CD4-positive, alpha-beta T cell treated with Interleukin-17A for 4 hours (primary cell): ENCODE measurements at regions not wholly inside any gene's neighbourhood (a gene's known extent, or its start where the extent isn't known, plus 50 kb on each side); places are given as distances from the start of the nearest gene placed in this dataset.

Experiments
- DNase-seq: peaks from one replicate; pipeline ENCODE4 v3.0.0-alpha.2; 2020; ENCODE audit warnings: mixed read lengths

DNA sequence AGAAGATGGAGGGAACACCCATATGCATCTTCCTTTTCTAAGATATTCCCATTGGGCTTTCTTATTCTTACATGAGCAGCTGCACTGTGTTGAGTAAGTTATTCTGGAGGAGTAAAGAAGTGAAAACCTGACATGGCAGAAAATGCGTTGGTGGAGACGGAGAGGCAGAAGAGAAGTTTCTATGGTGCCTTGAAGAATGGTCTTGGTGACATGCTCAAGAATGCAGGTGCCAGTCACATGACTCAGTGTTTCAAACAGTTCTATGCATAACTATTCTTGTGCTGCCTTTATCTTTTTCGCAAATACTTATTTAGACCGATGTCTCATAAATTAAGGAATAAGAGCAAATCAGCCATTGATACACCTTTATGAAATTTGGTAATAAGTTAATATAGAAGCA lies 377.8 kb upstream of the IRX2 start:
- no peak for DNase-seq

DNA sequence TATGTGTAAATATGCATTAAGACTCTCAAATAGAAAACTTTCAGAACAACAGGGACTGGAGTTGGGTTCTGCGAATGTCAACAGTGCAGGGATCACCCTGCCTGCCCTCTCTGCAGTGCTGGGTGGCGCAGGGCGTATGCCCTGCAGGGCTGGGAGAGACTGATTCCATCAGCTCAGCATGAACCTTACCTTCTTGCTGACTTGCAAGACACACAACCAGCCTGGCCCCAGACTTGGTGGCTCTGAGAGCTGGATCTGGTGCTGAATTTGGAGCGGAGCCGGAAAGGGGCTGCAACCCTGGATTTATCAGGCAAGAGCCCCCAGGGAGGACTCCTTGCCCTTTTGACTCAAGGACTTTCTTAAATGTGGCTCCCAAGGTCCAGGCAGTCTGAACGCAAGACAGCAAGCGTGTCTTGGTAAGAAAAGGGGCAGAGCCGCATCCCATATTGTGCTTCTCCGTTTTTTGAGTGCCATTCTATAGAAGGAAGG lies 376.0 kb upstream of the IRX2 start:
- DNase-seq = no peak

DNA sequence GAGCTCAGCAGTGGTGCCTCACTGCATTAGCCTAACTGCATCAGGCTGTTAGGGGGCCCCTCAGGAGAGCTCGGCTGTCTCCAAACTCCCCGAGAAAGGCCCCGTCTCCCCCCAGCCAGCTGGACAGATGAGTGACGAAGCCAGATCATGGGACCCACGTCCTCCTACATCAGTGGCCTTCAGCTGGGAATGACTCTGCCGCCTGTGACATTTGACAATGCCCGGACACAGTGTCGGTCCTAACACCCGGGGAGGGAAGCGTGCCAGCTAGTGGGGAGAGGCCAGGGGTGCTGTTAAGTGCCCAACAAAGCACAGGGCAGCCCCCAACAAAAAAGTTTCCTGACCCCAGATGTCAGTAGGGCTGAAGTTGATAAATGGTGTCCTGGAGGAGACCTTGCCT lies 375.2 kb upstream of the IRX2 start:
- DNase-seq = no peak

DNA sequence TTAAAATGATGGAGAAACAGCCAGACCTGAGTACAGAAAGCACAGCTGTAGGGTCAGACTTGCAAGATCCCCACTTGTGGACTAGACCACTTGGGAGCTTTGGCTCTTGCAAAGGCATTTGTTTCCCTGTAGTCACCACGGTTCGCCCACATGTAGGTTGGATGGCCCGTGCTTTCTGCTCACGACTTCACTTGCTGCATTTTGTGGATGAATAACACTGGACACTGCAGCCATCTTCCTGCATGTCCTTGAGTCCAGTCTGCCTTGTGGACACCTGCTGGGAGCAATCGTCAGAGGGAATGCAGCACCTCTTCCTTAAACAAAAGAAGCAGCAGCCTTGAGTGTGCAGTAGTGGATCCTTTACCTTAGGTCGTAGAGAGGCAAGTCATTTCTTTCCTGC lies 372.9 kb upstream of the IRX2 start:
- no peak for DNase-seq

DNA sequence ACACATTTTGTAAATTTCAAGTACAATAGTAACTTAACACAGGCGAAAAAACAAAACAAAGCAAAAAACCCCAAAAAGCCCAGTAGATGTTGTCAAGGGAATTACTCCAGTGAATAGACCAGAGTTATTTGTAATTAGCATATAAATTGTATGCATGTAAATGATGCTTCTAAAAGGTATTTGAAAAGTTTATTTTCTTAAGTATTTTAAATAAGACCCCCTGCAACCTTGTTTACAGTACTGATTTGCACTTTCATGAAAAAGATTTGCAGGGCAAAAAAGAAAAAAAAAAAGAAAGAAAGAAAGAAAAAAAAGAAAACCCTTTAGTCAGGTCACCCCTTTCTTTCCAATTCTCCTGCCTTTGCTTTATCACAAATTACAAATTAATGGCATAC lies 372.3 kb upstream of the IRX2 start:
- no peak for DNase-seq

DNA sequence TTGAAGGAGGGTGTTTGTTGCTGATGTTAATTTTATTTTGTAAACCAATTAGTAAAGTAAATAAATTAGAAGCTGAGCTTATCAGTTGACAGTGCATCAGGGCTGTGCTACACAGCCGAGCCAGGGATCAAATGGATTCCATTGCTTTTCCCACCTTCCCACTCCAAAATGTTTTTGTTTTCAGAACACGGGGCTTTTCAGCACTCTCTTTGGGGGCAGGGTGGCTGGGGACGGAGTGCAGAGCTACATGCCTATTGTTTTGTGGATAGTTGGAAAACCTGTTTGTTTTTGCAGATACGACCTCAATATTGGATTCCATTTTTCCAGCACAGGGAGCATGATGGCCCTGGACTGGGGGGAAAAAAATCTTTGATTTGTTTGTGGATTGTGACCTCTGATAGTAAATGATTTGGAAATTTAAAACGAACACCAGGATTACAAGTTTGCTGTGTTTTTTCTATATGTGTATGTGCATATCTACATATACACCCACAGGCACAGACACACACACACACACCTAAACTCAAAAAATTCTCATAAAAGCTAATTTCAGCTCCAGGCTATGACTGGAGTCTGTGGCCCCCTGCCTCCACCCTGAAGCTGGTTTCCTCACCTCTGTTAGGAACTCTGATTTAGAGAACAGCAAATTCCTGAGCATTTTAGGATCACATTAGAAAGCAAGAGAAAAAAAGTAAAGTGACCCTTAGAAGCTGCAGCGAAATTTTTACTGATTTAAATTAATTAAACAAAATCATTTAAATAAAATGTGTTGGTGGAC lies 371.7 kb upstream of the IRX2 start:
- no peak for DNase-seq

DNA sequence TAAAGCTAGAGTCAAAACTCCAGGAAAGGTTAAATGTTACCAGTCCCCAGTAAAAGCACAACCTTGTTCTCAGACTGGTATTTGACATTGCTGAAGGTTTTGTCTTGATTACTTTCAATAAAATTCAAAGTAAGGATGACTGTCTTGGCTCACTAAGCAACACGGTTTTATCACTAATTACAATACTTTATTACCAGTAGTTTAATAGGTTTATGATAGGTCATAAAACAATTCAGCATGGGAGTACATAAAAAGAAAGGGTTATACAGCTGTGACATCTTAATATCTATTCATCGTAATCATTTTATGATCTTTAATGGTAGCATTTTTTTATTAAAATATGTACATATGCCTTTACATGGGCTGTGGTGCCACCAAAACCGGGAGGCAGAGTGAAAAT lies 370.7 kb upstream of the IRX2 start:
- DNase-seq = no peak

DNA sequence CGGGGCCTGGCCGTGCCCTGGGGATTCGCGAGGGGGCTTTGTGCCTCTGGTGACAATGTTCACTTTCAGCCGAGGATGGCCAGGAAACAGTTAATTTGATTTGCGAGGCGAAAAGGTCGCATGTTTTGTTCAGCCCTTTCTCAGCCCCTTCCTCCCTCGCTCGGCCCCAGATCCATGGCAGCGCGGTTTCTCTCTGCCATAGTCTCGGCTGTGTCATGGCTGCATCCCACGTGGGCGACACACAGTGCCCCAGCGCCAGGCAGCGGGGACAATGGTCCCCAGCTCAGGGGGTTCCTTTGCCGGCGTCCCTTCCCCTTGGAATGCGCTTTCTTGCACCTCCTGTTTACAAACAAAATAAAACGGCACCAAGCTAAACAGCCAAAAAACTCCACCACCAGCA lies 370.3 kb upstream of the IRX2 start:
- DNase-seq = no peak

DNA sequence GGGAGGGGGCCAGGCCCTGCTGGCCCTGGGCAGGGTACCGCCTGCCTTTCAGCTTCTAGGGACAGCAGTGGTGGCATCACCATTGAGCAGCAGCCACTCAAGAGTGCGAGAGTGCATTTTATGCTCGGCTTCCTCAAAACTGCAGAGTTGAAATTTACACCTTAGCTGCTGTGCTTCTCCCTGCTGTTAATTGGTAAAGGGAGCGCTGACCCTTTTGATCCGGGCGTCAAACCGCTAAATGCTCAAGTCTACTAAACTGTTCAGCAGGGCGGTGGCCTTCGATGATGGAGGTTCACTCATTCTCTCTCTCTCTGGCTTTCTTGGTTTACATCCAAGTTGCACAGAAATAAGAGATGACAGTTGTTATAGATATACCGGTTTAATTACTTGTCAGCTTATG lies 368.6 kb upstream of the IRX2 start:
- DNase-seq = no peak

DNA sequence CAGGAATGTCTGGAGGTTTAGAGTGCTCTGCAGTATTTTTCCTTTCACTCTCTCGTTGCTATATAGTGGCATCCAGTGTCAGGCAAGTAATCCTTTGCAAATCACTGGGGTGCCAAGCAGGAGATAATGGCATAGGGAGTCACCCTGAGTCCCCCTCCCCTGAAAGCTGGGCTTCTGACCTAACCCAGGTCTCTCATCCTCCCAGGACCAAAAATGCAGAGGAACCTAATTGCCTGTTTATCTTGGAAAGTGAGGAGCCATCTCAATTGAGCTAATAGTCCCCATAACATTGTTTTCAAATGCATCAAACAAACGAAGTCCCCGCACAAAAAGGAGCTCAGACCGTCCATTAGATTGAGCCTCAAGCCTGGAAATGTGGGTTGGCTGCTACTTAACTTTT lies 368.0 kb upstream of the IRX2 start:
- no peak for DNase-seq

DNA sequence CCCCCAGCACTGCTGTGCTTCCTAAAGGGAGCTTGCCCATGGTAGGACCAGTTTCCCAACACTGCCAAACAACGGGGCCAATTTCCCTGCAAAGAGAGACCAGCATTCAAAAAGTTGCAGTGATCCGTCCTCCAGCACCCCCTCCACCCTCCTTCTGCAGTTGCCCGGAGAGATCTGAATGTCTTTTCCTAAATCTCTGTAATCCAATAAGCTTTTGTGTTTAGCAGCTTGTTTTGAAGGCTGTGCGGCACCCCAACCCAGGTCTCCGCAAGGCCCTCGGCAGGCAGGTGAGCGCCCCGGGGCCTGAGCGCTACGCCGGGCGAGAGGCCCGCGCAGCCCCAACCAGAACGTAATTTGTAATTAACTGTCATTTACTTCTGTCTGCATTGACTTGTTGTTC lies 366.9 kb upstream of the IRX2 start:
- no peak for DNase-seq

DNA sequence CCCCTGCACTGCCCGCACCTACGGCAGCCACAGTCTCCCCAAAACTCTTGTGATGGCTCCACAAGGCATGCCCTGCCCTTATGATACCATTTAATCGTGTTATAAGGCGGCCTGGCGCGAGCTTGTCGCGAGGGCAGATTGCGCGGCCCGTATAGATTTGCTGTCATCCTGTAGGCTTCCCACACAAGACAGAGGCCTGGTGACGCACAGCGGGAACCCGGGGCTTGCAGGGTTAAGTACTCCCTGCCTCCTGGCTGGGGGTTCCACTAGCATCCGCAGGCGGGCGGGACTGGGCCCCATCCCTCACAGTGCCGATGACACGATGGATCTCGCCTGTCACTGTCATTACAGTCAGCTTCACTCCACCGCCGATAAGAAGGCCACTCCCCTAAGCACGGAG lies 364.9 kb upstream of the IRX2 start:
- DNase-seq = no peak

DNA sequence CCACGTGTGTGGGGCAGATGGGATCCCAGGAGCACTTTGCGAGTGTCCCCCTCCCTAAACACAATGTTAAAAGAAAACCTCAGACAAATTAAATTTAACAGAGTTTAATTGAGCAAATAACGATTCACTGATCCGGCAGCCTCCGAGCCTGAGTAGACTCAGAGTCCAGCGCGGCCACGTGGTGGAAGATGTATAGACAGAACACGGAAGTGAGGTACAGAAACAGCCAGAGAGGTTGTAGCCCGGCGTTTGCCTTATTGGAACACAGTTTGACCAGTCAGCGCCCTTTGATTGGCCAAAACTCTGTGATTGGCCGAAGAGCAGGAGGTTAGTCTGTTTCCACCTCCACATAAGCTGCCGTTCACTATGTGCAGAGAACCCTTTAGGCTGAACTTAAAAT lies 363.0 kb upstream of the IRX2 start:
- DNase-seq = no peak

DNA sequence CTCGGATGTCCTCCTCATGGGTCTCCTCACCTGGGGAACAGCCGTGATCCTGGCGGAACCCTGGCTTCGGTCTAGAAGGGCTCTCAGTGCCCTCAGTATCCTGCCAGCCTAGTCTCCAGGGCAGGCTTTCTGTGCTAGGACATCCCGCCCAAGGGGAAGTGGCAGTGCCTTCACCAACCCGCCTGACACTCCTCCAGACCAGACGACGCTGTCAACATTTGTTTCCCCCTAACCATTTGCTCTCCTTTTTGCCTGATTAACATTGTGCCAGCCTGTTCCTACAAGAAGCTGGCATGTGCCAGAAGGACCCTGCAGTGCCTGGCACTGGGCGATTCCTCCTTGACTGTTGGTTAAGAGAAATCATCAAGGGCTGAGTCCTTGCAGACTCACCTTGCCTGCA lies 358.9 kb upstream of the IRX2 start:
- no peak for DNase-seq

DNA sequence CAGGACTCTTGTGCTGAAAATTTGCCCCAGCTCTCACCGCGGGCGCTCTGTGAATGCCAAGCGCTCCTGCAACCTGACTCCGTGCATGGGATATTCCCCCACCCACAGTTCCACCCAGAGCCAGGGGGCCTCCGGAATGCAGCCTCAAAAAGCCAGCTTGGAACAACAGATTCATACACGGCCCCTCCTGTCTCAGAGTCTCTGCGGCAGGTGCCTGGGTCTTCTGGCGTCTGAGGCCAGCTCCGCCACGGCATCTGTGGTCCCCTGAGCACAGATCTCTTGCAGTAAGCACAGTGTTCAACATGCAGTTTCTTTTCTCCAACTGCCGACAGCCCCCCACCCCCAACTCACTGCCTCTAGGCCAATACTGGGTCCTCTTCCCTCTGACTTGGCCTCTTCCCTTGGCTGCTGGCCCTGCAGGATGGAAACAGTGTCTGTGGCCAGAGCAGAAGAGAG lies 355.7 kb upstream of the IRX2 start:
- no peak for DNase-seq

DNA sequence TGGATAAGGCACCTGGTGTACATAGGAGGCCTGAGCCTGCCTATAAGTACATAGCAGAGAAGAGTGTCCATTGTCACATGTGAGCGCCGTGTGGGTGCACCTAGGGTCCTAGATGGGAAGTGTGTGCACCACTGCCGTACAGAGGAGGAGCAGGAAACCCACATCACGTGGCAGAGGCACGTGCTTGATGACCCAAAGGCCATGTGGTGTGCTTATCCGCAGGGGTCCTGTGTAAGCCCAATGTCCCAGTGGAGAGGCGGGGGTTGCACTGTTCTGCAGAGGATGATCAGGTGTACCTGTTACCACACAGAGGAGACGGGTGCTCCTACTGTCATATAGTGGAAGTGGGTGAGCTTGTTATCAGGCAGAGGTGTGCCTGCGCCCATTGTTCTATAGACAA lies 354.1 kb upstream of the IRX2 start:
- no peak for DNase-seq

DNA sequence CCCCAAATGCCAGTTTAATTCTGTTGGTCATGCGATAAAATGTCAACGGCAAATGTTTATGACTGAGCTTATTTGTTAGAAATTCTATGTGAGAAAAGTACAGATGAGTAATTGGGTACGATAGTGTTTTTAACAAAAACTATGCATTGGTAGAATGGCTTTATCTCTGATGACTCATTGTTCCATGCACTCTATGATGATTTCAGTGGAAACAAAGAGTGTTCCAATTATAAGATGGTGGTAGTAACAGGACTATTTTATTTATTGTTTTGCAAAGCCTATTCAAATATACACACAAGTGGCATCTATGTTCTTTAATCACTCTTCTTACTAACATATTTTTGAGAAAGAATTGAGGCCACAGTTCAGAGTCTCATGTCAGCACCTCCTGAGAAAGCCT lies 353.7 kb upstream of the IRX2 start:
- no peak for DNase-seq

DNA sequence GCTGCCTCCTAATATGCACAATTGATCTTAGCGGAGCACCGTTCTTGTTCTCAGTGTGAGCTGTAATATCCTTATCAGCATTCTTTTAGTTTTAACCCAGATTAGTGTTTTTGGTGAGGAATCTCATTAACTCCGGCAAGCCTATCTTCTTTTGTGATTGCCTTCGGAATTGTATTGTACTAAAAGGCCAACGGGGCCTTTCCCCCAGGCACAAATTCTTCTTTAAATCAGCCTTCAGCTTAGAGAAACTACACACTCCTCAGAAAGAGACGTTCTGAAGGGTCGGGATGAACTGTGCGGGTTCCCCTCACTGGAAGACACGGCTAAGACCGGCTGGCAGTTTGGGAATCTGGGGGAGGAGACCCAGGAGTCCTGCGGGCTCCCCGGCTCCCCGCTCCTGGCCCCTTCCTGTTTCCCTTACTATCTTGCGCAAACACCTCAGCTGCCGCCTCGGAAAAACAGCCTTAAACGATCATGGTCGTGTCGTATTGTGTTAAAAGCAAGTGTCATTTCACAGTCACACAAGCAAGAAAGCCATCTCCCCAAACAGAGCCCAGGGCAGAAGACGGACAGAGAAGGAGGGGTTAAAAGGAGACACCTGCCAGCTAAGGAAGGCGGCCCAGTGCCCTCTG lies 353.1 kb upstream of the IRX2 start:
- DNase-seq = no peak

DNA sequence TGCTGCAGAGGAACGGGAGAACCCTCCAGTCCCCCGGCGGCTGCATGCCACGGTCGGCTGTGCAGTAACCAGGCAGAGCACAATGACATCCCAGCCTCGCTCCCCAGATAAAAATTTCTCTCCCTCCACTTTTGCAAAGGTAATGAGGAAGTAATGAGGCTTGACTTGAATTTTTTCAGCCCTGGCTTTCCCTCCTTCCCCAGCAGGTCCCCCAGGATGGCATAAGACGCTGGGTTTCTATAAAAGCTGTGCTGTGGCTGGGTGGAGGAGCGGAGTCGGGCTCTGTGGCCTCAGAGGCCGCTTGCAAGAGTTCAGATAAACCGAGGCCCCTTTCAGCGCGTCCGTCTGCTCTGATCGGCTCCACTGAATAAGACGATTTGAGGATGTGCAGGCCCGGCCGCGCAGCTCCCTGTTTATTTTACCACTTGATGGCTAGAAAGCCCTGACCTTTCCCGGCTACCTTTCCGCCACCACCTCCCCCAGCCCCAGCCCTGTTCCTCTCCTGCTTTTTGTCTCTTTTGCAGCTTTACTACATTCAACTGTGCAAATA lies 351.9 kb upstream of the IRX2 start:
- no peak for DNase-seq

DNA sequence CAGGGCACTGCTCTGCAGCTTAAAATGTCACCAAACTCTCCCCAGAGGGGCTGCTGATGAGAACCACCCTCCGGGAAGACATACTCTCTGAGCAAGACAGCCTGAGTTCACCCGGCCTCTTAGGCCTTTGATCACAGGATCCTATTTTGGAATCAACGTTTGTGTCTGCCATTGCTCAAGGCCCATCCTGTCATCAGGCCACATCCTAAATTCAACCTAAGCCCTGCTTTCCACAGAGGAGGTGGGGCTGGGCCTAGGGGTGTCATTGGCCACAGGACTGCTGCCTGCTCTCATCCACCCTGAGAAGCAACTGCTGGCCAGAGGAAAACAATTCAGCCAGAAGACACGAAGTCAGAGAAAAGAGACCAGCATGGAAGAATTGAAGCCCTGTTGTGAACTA lies 351.1 kb upstream of the IRX2 start:
- no peak for DNase-seq

DNA sequence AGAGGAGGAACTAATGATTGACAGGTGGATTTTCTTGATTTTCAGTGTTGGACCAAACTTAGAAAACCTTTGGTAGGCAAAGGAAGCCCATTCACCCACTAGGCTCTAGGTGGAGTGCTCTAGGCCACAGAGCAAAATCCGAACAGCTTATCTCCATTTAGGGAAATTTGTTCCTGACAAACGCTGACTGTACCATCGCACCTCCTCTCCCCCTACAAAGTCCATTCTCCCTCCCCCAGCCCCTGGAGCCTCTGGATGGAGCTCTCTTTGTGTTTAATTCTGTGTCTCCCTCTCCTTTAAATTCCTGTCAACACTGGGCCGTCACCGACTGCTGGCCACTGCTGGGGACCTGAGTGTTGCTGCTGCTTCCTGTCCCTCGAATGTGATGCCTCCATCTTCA lies 350.1 kb upstream of the IRX2 start:
- DNase-seq = no peak

DNA sequence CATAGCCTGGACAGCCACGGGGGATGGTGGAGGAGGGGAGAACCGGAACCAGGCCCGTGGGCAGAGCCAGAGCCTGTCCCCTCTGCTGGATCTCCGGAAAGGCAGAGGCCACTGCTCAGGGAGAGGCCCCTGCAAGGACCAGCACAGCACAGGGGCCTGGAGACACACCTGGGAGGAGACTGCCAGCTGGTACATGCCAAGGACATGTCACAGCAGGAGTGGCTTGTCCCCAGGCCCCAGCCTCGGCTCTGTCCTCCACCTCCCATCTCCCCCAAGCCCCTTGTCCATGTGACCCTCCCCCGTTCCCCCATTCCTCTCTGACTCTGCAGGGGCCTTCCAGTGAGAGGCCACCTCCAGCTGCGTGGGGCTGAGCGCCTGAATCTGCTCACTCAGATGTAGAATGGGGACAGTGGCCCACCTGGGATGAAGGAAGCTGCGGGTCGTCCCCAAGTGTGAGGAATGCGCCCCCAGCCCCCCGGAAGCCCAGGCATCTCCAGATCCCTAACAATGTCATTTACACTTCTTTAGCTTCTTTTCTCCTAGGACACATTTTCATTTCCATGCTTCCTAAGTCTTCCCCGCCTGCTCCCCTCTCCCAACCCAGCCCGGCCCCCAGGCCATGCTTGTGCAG lies 349.6 kb upstream of the IRX2 start:
- no peak for DNase-seq

DNA sequence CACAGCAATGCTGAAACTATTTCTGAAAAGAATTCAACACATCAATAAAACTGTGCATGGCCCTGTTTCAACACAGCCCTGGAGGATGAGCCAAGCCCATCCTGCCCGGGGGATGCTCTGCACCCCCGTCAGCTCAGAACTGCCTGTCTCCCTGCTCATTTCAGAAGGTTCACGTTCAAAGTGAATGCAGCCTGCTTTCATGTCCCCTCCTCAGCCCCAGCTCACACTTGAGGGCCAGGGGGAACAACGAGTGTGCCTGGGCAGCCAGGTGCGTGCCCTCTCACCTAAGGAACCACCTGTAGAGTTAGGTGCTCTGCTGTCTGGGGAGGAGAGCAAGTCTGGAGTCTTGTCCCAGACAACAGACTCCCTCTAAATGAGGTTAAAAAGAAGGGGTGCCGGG lies 348.5 kb upstream of the IRX2 start:
- DNase-seq = no peak

DNA sequence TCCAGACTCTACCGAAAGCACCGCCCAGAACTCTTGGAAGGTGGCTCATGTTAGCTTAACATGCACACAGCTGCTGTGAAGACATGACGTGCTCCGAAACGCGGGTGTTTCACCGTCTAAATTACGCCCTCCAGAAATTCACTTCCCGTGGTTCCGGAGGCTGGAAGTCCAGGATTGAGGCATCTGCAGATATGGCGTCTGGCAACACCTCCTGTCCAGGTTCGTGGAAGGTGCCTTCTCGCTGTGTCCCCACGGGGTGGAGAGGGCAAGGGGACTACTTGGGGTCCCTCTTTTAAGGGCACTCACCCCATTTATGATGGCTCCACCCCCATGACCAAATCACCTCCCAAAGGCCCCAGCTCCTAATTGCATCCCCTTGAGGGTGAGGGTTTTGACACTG lies 348.0 kb upstream of the IRX2 start:
- DNase-seq = no peak
